Skin of body (tissue), 1 donor: ENCODE measurements at regions not wholly inside any gene's neighbourhood (a gene's known extent, or its start where the extent isn't known, plus 50 kb on each side); places are given as distances from the start of the nearest gene placed in this dataset.

Source experiments
- DNase-seq: peaks from one replicate; lab custom pipeline; 2025; lab: John Stamatoyannopoulos, UW

GRCh38 chr14:26395726-26396125, 202.1 kb downstream of the NOVA1 start:
- DNase-seq: no peak

GRCh38 chr14:26394150-26394810, 203.6 kb downstream of the NOVA1 start:
- peak; percentile 8 for DNase-seq

- DNase-seq: no peak
Measured at GRCh38 chr14:26392498-26392897, 205.3 kb downstream of the NOVA1 start.

- no peak for DNase-seq
Measured at GRCh38 chr14:26389646-26390508, 208.0 kb downstream of the NOVA1 start.

GRCh38 chr14:26385310-26385709, 212.5 kb downstream of the NOVA1 start:
- no peak for DNase-seq

GRCh38 chr14:26382901-26383685, 214.7 kb downstream of the NOVA1 start:
- DNase-seq: no peak

GRCh38 chr14:26381405-26381804, 216.4 kb downstream of the NOVA1 start:
- DNase-seq: no peak

GRCh38 chr14:26380637-26381036, 217.2 kb downstream of the NOVA1 start:
- no peak for DNase-seq

GRCh38 chr14:26379951-26380350, 217.9 kb downstream of the NOVA1 start:
- no peak for DNase-seq

GRCh38 chr14:26377150-26377549, 220.7 kb downstream of the NOVA1 start:
- DNase-seq: no peak

GRCh38 chr14:26370115-26370514, 227.7 kb downstream of the NOVA1 start:
- peak; percentile 4 for DNase-seq

GRCh38 chr14:26363689-26364088, 234.1 kb downstream of the NOVA1 start:
- no peak for DNase-seq

GRCh38 chr14:26344596-26344995, 253.2 kb downstream of the NOVA1 start:
- peak; percentile 68 for DNase-seq

GRCh38 chr14:26339381-26339780, 258.5 kb downstream of the NOVA1 start:
- DNase-seq: no peak

- DNase-seq: no peak
Measured at GRCh38 chr14:26338231-26338630, 259.6 kb downstream of the NOVA1 start.

- DNase-seq: no peak
Measured at GRCh38 chr14:26334288-26334687, 263.5 kb downstream of the NOVA1 start.

GRCh38 chr14:26332966-26333365, 264.9 kb downstream of the NOVA1 start:
- no peak for DNase-seq

- no peak for DNase-seq
Measured at GRCh38 chr14:26330982-26331381, 266.9 kb downstream of the NOVA1 start.

GRCh38 chr14:26328791-26329190, 269.0 kb downstream of the NOVA1 start:
- DNase-seq: no peak

- no peak for DNase-seq
Measured at GRCh38 chr14:26323869-26324268, 274.0 kb downstream of the NOVA1 start.

GRCh38 chr14:26320886-26321285, 276.9 kb downstream of the NOVA1 start:
- DNase-seq: no peak
